A673 (cell line): ENCODE measurements at regions not wholly inside any gene's neighbourhood (a gene's known extent, or its start where the extent isn't known, plus 50 kb on each side); places are given as distances from the start of the nearest gene placed in this dataset.

ENCODE experiments used
- EZH2 ChIP-seq: fragments of 200-600 bp; sonication (generic); IDR thresholded peaks from 2 replicates; pipeline ENCODE4 v1.6.1; 2017; ENCODE audit warnings: borderline replicate concordance, low read depth, mild to moderate bottlenecking, mixed read lengths, antibody characterized with exemption, low read length; ENCODE audit not compliant: poor library complexity, severe bottlenecking
- TF ChIP-seq, protein P1 (sequence below): fragments of 300-800, 200-600 bp; sonication (generic); conservative IDR thresholded peaks from 2 replicates; pipeline ENCODE4 v1.5.1; 2017; ENCODE audit warnings: low read depth, mild to moderate bottlenecking, antibody characterized with exemption, low read length, moderate library complexity, mixed read lengths

- TF ChIP-seq, protein P1, sequence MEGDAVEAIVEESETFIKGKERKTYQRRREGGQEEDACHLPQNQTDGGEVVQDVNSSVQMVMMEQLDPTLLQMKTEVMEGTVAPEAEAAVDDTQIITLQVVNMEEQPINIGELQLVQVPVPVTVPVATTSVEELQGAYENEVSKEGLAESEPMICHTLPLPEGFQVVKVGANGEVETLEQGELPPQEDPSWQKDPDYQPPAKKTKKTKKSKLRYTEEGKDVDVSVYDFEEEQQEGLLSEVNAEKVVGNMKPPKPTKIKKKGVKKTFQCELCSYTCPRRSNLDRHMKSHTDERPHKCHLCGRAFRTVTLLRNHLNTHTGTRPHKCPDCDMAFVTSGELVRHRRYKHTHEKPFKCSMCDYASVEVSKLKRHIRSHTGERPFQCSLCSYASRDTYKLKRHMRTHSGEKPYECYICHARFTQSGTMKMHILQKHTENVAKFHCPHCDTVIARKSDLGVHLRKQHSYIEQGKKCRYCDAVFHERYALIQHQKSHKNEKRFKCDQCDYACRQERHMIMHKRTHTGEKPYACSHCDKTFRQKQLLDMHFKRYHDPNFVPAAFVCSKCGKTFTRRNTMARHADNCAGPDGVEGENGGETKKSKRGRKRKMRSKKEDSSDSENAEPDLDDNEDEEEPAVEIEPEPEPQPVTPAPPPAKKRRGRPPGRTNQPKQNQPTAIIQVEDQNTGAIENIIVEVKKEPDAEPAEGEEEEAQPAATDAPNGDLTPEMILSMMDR: no peak
- no peak for TF ChIP-seq EZH2
These were observed 143.6 kb downstream of the LSMEM1 start for GRCh38 chr7:112624416-112624815.
